ENCODE measurements at regions not wholly inside any gene's neighbourhood (a gene's known extent, or its start where the extent isn't known, plus 50 kb on each side); places are given as distances from the start of the nearest gene placed in this dataset.
"Not testable (repeated sequence)": the region's sequence is repeated elsewhere in the genome, so short reads cannot be mapped to it uniquely, and the experiment has no call there.

DNA sequence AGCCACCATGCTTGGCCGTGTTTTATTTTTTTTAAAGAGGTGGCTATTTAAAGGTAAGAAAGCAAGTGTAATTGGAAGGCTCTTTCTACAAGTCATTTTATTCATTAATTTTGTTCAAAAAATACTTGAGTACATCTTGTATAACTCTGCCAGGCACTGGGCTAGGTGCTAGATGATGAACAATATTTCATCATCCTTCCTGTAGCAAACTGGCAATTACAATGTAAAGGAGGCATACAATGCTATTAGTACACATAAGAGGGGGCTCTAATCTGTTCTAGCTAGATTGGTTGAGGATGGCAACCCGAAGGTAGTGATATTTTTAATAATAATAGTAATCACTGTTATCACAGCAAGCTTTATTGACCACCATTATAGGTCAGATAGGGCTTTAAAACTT is 215.5 kb upstream of the KLF14 start:
- no peak for DNase-seq

- no peak for DNase-seq
Observed at GRCh38 chr7:130950054-130950453, 216.0 kb upstream of the KLF14 start.

GRCh38 chr7:130950741-130951140 is 216.7 kb upstream of the KLF14 start:
- DNase-seq, result no peak

DNA sequence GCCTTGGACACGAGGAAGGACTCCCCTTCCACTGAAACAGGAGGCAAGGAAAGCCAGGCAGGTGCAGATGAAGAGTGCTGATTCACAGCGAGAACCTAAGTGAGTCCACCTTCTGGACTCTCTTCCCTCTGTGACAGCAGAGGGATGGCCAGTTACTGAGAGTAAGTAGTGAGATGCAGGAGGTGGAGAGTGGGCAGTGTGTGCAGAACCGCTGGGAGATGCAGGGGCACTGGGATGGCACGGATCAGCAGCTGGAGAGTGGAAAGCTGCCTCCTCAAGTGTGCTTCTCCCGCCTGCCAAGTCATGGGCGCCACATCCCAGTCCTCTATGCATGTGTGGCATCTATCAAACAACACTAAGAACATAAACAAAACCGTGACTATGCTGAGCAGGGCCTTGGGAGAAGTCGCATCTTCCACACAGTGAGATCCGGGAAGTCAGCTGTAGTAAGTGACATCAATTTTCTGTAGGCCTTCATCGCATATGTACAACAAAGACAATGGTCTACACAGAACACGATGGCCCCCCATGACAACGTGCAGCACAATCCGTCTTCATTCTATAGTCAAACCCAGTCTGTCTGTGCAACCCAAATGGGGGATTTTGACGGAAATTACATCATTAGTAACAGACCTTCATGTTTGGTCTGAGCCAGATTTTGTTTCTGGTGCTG is 217.4 kb upstream of the KLF14 start:
- DNase-seq, result no peak

DNA sequence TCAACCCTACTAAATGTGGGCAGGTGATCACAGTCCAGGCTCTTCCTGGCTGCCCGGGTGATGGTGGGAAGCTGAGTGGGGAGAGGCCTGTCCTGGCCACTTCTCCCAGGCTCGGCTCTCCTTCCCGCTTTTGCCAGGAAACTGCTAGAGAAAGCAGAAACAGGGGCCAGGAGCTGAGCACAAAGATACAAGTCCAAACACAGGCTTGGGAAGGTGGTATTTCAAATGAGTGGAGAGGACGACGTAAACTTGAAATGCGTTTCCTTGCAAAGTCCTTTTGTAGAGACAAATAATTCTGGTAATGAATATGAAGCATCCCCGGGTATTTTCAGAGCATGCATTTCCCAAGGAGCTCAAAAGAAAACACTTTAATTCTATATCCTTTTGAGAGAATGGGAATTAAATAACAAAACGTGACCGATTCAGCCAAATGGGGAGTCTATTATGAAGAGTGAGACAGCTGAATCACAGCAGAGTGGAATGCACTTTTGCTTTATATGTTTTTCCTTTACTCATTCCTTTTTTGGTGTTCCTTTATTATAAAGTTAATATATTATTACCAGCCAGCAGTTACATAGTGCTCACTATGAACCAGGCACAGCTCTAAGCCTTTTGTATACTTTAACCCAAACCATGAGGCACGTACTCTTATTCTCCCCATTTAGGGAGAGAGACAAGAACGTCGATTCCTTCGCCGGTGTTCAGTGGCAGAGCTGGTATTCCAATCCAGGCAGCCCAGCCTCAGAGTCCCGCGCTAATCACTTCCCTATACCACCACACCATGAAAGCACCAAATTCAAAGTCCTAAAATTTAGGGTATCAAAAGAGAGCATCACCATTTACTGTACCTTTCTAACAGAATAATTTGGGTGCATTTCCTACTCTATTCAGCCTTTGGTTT is 218.2 kb upstream of the KLF14 start:
- DNase-seq, result no peak

DNA sequence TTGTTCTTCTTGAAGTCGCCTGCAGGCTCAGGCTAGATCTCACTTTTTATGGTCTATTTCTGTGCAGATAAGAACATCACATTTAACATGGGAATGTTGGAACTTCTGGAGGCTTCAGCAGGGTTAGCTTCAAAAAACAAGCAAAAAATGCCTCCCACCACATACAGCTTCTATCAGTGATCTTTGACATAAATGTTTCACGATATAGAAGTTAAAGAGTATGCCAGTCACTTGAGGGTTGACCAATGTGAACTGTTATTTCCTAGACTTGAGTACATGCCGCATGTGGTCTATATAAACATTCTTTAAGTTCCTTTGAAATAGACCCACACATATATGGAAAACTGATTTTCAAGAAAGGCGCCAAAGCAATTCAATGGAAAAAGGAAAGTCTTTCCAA is 219.2 kb upstream of the KLF14 start:
- no peak for DNase-seq

- no peak for DNase-seq
Observed at GRCh38 chr7:130954918-130955564, 221.0 kb upstream of the KLF14 start.

GRCh38 chr7:130955565-130955919 is 221.5 kb upstream of the KLF14 start:
- DNase-seq, result no peak

DNA sequence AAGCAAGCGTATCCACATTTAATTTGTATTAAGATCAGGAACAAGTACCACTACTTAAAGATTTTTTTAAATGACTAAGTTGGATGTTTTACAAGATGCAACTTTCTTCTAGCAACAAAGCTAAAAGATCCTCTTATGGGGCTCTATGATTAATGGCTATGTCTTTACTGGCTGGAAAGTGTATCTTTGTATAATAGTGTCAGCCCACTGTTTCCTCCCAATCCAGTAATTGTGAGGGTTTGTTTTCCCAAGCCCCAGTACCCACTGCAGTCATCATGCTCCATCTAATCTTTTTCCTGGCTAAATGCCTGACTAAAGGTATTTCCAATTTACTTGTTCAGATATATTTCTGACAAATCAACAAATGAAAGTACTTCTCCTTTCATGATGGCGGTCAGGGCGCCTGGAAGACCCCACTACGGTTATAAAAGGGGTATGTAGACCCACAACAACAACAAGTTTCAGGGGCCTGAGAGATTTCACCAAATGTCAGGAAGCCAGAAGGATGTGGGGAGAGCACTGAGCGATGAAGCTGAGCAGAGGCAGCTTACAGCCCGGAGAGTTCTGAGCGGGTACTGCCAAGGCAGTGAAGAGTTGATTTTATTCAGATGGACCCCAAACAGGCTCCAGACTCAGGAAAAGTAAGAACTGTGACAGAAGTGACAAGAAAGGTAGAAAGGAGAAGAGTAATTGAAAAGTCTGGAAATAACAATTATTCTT is 222.6 kb upstream of the KLF14 start:
- DNase-seq, result no peak

- no peak for DNase-seq
Observed at GRCh38 chr7:130957137-130957513, 223.1 kb upstream of the KLF14 start.

GRCh38 chr7:130957722-130958435 is 223.9 kb upstream of the KLF14 start:
- not testable (repeated sequence) for DNase-seq

DNA sequence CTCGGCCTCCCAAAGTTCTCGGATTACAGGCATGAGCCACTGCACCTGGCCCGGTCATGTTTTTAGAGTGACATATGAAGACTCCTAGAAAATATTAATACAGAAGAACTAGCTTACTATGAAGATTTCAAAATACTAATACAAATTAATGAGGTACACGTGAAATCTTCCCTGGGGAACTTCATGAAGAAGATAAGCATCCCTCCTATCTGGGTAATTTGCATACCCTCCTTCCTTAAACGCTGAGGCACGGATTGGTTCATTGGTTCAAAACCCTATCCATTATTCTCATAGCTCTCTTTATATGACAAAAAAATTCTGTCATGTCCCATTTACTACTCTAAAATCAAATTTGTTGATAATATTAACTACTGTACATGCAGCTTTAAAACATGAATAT is 224.8 kb upstream of the KLF14 start:
- DNase-seq, result no peak

GRCh38 chr7:130959743-130960207 is 225.8 kb upstream of the KLF14 start:
- peak; percentile 77 for DNase-seq

DNA sequence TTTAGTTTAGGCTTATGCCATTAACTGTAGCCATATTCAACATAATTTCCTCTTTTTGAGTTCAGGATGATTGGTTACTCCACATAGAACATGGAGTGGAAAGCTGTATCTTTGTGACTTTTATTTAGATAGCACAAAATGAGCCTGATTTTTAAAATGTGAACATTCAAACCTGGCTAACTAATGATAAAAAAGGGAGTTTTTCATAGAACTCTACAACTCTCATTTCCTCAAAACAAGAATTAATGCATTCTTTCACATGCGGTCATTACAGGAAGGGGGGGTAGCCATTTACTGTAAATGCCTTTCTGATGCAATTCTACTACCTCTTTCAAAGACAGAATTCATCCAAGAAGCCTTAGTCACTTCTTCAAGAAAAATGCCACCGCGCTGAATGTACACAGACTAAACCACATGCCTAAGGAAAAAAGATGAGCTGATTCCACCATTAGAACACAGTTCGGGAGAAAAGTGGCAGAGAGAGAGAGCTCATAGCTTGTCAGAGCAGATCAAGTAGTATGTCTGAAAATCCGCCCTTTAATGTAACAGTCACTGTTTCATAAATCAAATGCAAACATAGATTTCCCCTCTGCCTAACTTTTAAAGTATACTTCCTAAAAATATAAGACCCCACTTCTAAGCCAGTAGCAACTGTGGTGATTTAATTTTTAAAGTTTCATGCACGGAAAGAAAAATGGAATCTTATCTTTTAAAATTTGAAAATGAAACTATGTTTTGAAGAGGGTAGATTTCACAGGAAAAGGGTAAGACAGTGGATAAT is 226.4 kb upstream of the KLF14 start:
- DNase-seq, result peak; percentile 81

GRCh38 chr7:130961128-130961601 is 227.2 kb upstream of the KLF14 start:
- DNase-seq, result peak; percentile 89

DNA sequence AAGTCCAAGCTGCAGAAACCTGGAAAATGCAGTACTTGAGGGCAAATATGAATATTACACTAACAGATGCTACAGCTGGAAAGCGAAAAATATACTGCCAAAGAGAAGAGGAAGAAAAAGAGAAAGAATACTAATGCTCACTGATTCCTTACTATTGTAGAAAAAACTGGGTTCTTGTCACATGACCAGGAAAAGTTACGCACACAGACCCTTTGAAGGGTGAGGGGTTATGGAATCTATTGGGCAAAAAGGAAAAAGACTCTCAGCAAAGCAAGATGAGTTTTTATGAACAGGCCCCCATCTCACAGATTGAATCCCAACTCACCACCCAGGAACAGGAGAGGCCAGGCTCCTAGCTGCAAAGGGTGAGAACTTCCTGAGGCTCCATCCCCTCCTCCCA is 228.1 kb upstream of the KLF14 start:
- DNase-seq, result no peak

GRCh38 chr7:130963339-130963738 is 229.3 kb upstream of the KLF14 start:
- no peak for DNase-seq

DNA sequence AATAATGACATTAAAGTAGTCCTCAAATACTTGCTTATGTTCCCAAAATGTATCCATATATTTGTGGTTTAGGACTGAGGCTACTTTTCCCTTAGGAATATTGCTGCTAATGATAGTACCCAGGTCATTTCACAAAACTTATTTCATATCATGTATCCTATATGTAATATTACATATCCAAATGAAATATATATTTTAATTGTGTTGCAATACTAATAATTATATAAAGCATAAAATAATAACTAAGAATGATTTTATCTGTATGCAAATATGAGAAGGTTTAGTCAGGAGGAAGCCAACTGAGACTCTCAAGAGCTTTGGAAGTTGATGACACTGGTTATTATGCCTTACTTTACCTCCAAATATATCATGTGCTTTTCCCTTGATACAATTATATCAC is 231.5 kb upstream of the KLF14 start:
- DNase-seq, result no peak

GRCh38 chr7:130966246-130967009 is 232.4 kb upstream of the KLF14 start:
- DNase-seq, result no peak

GRCh38 chr7:130970196-130970595 is 236.2 kb upstream of the KLF14 start:
- DNase-seq, result no peak

- DNase-seq, result no peak
Observed at GRCh38 chr7:130970696-130971095, 236.7 kb upstream of the KLF14 start.

Data from RPMI8226 (cell line).